HCT116 (cell line): ENCODE measurements at regions not wholly inside any gene's neighbourhood (a gene's known extent, or its start where the extent isn't known, plus 50 kb on each side); places are given as distances from the start of the nearest gene placed in this dataset.

Source experiments
- ATAC-seq: fragments of 200-7000 bp; cut with Tn5 transposase; 2 replicates; pipeline ENCODE4 v1.9.1; 2020; ENCODE audit warnings: mild to moderate bottlenecking, moderate library complexity
- BruUV-seq: library from RNA; stranded (reverse); fragments of 400-500 nt; replicated peaks from 2 replicates; lab custom pipeline; 2021; lab: Mats Ljungman, UMichigan
- CTCF ChIA-PET: fragments of 300-600 bp; sonication (Branson Sonifier 250); formaldehyde crosslinking; loops from one replicate; lab custom pipeline; 2021; ENCODE audit warnings: antibody characterized with exemption; lab: Charles Lee
- POLR2A ChIA-PET: fragments of 300-600, 350-600 bp; sonication (Branson Sonifier 250); formaldehyde crosslinking; loops from one replicate; lab custom pipeline; 2021; ENCODE audit warnings: antibody characterized with exemption; lab: Charles Lee
- RAD21 ChIA-PET, 2 experiments: fragments of 300-600 bp; sonication (Branson Sonifier 250); formaldehyde crosslinking; loops; one replicate each; lab custom pipeline; 2023; ENCODE audit warnings: low total read pairs in 2 of 2; ENCODE audit not compliant: uncharacterized antibody in 2 of 2, unreplicated experiment in 2 of 2, low non-redundant PET in 1 of 2; lab: Charles Lee
- DNase-seq: peaks from one replicate; pipeline ENCODE4 v3.0.0-alpha.2; 2010; ENCODE audit warnings: low read depth, low spot score
- H2AFZ ChIP-seq: fragments of 200-600 bp; shearing (Covaris generic), sonication (generic); 2 replicates; pipeline ENCODE4 v1.6.1; 2017; ENCODE audit warnings: low read depth, mixed run types, mixed read lengths, antibody characterized with exemption, low read length; ENCODE audit not compliant: poor library complexity, severe bottlenecking
- H3K27ac ChIP-seq: 2 replicates; pipeline ENCODE4 v1.5.1; 2012; ENCODE audit warnings: low read depth, low read length
- H3K27me3 ChIP-seq: fragments of 200-600 bp; sonication (generic); 2 replicates; pipeline ENCODE4 v1.6.1; 2016; ENCODE audit warnings: mixed run types, low read length, mixed read lengths; ENCODE audit not compliant: insufficient read depth
- H3K36me3 ChIP-seq, 2 experiments: fragments of 200-500 bp in 1 of 2; fragments of 200-600 bp in 1 of 2; sonication (Bioruptor generic) in 1 of 2; sonication (generic) in 1 of 2; 2 replicates each; pipeline versions ENCODE4 v1.5.1 to v1.6.1; 2014 to 2016; ENCODE audit warnings: low read length in 2 of 2, inconsistent platforms in 1 of 2, mixed read lengths in 1 of 2, mixed run types in 1 of 2; ENCODE audit not compliant: insufficient read depth in 2 of 2, control insufficient read depth in 1 of 2
- H3K4me1 ChIP-seq, 2 experiments: fragments of 200-600 bp in 1 of 2; sonication (generic) in 1 of 2; 2 replicates each; pipeline versions ENCODE4 v1.5.1 to v1.6.1; 2012 to 2017; ENCODE audit warnings: low read length in 2 of 2, inconsistent platforms in 1 of 2, mild to moderate bottlenecking in 1 of 2, mixed read lengths in 1 of 2, mixed run types in 1 of 2, moderate library complexity in 1 of 2; ENCODE audit not compliant: insufficient read depth in 2 of 2, control insufficient read depth in 1 of 2
- H3K4me2 ChIP-seq: fragments of 200-600 bp; sonication (generic); 2 replicates; pipeline ENCODE4 v1.6.1; 2017; ENCODE audit warnings: mixed run types, low read length, mixed read lengths
- H3K4me3 ChIP-seq, 2 experiments: fragments of 200-600 bp in 1 of 2; sonication (generic) in 1 of 2; replicated peaks in 1 of 2; 2 replicates each; pipeline ENCODE4 v1.5.1; 2011 to 2016; ENCODE audit warnings: low read length in 2 of 2, control low read depth in 1 of 2, low read depth in 1 of 2, mild to moderate bottlenecking in 1 of 2, mixed read lengths in 1 of 2, mixed run types in 1 of 2
- H3K79me2 ChIP-seq: fragments of 200-600 bp; sonication (generic); 2 replicates; pipeline ENCODE4 v1.6.1; 2017; ENCODE audit warnings: mild to moderate bottlenecking, mixed run types, low read length, moderate library complexity, mixed read lengths; ENCODE audit not compliant: insufficient read depth
- H3K9ac ChIP-seq: fragments of 200-600 bp; sonication (generic); 2 replicates; pipeline ENCODE4 v1.6.1; 2016; ENCODE audit warnings: low read length, mixed read lengths
- H3K9me2 ChIP-seq: fragments of 200-600 bp; sonication (generic), shearing (Covaris generic); 2 replicates; pipeline ENCODE4 v1.6.1; 2017; ENCODE audit warnings: mixed run types, mild to moderate bottlenecking, moderate library complexity; ENCODE audit not compliant: insufficient read depth
- H3K9me3 ChIP-seq, 2 experiments: fragments of 200-500 bp in 1 of 2; fragments of 200-600 bp in 1 of 2; sonication (Bioruptor generic) in 1 of 2; sonication (generic) in 1 of 2; 2 replicates each; pipeline ENCODE4 v1.6.1; 2014 to 2017; ENCODE audit warnings: low read length in 2 of 2, mixed read lengths in 2 of 2, inconsistent platforms in 1 of 2, low read depth in 1 of 2, mild to moderate bottlenecking in 1 of 2, mixed run types in 1 of 2, moderate library complexity in 1 of 2; ENCODE audit not compliant: control insufficient read depth in 1 of 2, insufficient read depth in 1 of 2
- H4K20me1 ChIP-seq: fragments of 200-600 bp; sonication (generic), shearing (Covaris generic); 2 replicates; pipeline ENCODE4 v1.6.1; 2017; ENCODE audit warnings: mixed run types, mild to moderate bottlenecking, moderate library complexity; ENCODE audit not compliant: insufficient read depth
- CBX3 ChIP-seq: IDR thresholded peaks from 2 replicates; pipeline ENCODE4 v1.6.1; 2012; ENCODE audit warnings: low read depth
- EGR1 ChIP-seq: IDR thresholded peaks from 2 replicates; pipeline ENCODE4 v1.6.1; 2012; ENCODE audit warnings: low read depth
- EZH2phosphoT487 ChIP-seq: fragments of 200-600 bp; IDR thresholded peaks from 2 replicates; pipeline ENCODE4 v1.6.1; 2018; ENCODE audit warnings: antibody characterized with exemption, borderline replicate concordance
- FOSL1 ChIP-seq: IDR thresholded peaks from 2 replicates; pipeline ENCODE4 v1.6.1; 2012; ENCODE audit warnings: low read depth
- POLR2A ChIP-seq: IDR thresholded peaks from 2 replicates; pipeline ENCODE4 v1.7.0; 2011; ENCODE audit warnings: borderline replicate concordance; ENCODE audit not compliant: insufficient read depth, insufficient read length; ENCODE audit errors: extremely low read depth
- POLR2AphosphoS5 ChIP-seq: IDR thresholded peaks from 2 replicates; pipeline ENCODE4 v1.6.1; 2011; ENCODE audit warnings: mild to moderate bottlenecking, low read depth, low read length, moderate library complexity
- RAD21 ChIP-seq: IDR thresholded peaks from 2 replicates; pipeline ENCODE4 v1.6.1; 2012; ENCODE audit warnings: low read depth, mild to moderate bottlenecking
- SP1 ChIP-seq: IDR thresholded peaks from 2 replicates; pipeline ENCODE4 v1.6.1; 2012; ENCODE audit warnings: low read depth
- ZFX ChIP-seq: fragments of 450-650 bp; IDR thresholded peaks from 2 replicates; pipeline ENCODE4 v1.6.1; 2017
- ZNF274 ChIP-seq: fragments of 200-500 bp; sonication (Bioruptor generic); IDR thresholded peaks from 2 replicates; pipeline ENCODE4 v1.6.1; 2014; ENCODE audit warnings: mild to moderate bottlenecking, low read depth, low read length, inconsistent platforms
- intact Hi-C: fragments of 100-400 bp; cut with micrococcal nuclease; formaldehyde crosslinking; loops from 2 replicates; pipeline ENCODE4 v1.10.0; 2022
- TF ChIP-seq, protein P1 (sequence below): IDR thresholded peaks from 2 replicates; pipeline ENCODE4 v1.6.1; 2012

GRCh38 chr12:126160912-126161311, 1095.7 kb downstream of the AACS start:
- Histone ChIP-seq H3K27ac (no peak overlapping the region), H2AFZ (no peak overlapping the region), H3K4me2 (no peak overlapping the region), H3K79me2 (no peaks in the 10 kb centered on the region), H3K9me3 (peaks cover 0 to 13% of the 10 kb centered on the region in 2 experiments; a peak in 2 of 4 replicates), H3K9me2 (no peaks in the 10 kb centered on the region), H3K4me1 (no peaks in the 10 kb centered on the region), H3K9ac (no peak overlapping the region), H4K20me1 (no peaks in the 10 kb centered on the region), H3K4me3 (no peak overlapping the region), H3K36me3 (no peaks in the 10 kb centered on the region), H3K27me3 (no peaks in the 10 kb centered on the region)
- no peak for TF ChIP-seq SP1
- TF ChIP-seq, protein P1, sequence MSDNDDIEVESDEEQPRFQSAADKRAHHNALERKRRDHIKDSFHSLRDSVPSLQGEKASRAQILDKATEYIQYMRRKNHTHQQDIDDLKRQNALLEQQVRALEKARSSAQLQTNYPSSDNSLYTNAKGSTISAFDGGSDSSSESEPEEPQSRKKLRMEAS, result no peak
- TF ChIP-seq EZH2phosphoT487, result no peak
- TF ChIP-seq FOSL1, result no peak
- no peak for TF ChIP-seq ZNF274
- no peak for TF ChIP-seq CBX3
- TF ChIP-seq POLR2AphosphoS5, result no peak
- no peak for TF ChIP-seq RAD21
- POLR2A ChIA-PET, result no interaction called here
- no TSS peak for BruUV-seq
- no peak for ATAC-seq
- CTCF ChIA-PET, result no interaction called here
- intact Hi-C loops, result no loop called here
- RAD21 ChIA-PET, result no interaction called here
- no peak for DNase-seq

DNA sequence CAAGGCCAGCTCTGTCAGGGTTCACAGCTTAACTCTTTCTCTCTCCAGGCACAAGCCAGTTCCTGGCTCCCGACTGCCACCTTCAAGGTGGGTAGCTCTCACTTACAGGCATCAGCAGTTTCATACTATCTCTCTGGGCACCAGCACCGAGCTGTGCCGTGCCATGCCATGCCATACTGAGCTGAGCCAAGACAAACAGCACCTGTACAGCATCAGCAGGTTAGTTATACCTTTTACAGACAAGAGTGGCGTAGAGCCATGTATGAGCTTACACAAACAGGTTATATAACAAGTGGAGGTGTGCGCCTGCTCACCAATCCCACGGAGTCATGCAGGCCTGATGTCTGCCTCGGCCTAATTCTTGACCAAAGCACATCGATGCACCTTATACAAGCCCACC, 1098.7 kb downstream of the AACS start:
- intact Hi-C loops, result no loop called here
- ChIA-PET RAD21 (no interaction called here), CTCF (no interaction called here), POLR2A (no interaction called here)
- Histone ChIP-seq H3K4me3 (no peak overlapping the region), H3K4me1 (no peaks in the 10 kb centered on the region), H3K9me3 (peaks cover 9 to 10% of the 10 kb centered on the region in 2 experiments; a peak in 2 of 4 replicates), H3K79me2 (no peaks in the 10 kb centered on the region), H3K4me2 (no peak overlapping the region), H3K36me3 (no peaks in the 10 kb centered on the region), H3K27ac (no peak overlapping the region), H3K9ac (no peak overlapping the region), H3K9me2 (no peaks in the 10 kb centered on the region), H3K27me3 (no peaks in the 10 kb centered on the region), H4K20me1 (no peaks in the 10 kb centered on the region), H2AFZ (no peak overlapping the region)
- no peak for DNase-seq
- ATAC-seq, result no peak
- BruUV-seq, result no TSS peak
- TF ChIP-seq RAD21 (no peak), ZFX (no peak), POLR2A (no peak), EGR1 (no peak), SP1 (no peak), EZH2phosphoT487 (no peak)
